HG03095 (cell line): ENCODE measurements at regions not wholly inside any gene's neighbourhood (a gene's known extent, or its start where the extent isn't known, plus 50 kb on each side); places are given as distances from the start of the nearest gene placed in this dataset.
"Not testable (repeated sequence)": the region's sequence is repeated elsewhere in the genome, so short reads cannot be mapped to it uniquely, and the experiment has no call there.

Experiments used
- ATAC-seq: cut with Tn5 transposase; IDR thresholded peaks from one replicate; pipeline ENCODE4 v1.9.1; 2021; ENCODE audit warnings: moderate library complexity; ENCODE audit not compliant: unreplicated experiment

DNA sequence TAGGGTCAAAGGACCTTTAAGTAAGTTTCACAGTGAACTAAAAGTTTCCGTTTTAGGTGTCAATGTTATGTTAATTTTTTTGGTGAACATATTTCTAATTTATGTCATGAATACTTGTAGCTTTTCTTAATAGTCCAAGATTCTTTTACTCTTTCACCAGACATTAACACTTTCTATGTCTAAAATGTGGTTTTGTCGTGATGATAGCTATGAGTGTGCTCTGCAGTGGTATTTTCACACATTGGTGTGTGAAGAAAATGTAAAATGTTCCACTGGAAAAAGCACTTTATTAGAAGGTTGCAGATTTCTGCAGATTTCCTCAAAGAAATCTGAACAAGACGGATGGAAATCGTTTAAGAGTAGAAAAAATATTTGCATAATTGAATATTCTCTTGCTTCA lies 561.0 kb upstream of the ANKRD30A start:
- no peak for ATAC-seq

DNA sequence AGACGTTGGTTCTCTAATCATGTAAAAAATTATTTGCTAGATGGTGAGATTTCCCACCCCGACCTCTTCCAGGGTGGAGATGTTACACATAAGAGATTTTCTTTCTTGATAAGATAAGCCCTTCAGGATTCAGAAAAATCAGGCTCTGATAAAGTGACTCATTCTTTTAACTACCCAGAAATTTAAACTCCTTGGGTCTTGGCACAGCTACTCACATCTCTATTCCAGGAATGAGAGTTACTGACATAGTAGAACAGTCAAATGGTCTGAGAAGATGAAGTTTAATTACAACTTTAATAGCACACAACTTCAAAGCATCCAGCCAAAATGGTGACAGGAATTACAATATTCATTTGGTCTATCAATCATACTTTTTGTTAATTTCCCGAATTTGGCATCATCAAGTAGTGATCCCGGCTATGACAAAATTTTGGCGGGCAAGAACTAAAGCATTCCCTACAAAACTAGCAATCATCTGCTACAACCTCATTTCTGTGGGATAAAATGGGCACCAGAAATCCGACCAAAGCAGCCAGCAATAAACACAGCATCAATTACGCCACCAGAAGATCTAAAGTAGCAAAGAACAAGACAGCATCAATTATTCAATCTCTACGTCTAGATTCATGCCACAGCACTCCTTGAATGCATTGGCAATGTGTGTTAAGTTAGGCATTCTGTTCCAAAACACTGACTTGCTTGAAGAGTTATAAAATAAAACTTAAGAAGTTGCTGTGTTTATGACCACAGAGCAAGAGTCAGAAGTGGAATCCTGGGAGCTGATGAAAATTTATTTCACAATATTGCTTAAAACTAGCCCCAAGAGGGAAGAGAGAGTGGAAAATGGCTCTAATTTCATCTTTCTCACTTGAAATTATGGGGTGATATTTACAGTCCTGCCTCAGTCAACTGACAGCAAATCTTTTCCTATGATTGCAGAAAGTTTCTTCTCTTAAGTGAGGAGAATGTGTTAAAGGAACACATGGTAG lies 565.7 kb upstream of the ANKRD30A start:
- ATAC-seq = no peak

DNA sequence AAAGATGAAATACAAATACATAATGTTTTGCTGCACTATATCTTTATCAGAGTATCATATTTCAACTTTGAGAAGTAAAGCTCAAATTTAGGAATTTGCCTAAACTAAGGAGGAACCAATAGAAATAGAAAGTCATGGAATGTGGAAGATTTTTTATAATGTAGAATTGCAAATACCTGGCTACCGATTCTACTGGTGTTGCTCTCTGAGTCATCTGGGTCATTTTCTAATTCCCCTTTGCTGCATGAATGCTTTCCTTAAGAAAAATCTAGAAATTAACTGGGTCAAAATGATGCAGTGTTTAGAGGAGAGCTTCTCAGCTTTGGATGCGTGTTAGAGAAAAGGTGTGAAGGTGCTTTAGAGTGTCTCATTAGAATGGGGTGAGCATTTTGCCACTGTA lies 568.9 kb upstream of the ANKRD30A start:
- no peak for ATAC-seq

DNA sequence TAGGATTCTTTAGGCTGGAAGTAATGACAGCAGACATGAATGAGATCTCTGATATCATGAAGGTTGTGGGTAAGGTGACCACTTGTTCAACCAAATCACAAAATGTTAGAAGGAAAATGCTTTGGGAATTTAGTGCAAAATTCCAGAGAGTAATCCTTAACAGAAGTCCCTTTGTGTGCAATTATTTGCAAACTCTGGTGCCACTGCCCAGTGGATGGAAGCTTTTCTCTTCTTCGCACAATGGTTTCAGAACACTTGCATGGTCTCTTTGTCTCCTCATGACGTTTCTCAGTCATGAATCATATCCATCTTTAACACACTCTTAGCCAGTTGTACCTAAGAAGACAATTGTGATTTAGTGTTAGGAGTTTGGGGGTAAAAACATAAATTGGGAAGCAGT lies 570.4 kb upstream of the ANKRD30A start:
- no peak for ATAC-seq

DNA sequence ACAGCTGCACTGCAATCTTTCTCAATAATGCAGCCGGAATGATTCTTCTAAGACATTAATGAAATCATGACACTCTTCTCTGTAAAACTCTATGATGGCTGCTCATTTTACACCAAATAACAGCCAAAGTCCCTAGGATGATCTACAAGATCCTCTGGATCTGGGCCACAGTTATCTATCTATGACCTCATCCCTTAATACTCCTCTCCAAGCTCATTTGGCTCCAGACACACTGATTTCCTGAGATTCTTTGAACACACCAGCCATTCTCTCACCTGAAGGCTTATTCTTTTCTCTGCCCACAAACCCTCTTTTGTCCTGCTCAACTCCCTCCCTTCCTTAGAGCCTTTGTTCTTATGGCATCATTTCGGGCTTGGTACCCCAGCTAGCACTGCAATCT lies 577.4 kb upstream of the ANKRD30A start:
- no peak for ATAC-seq

DNA sequence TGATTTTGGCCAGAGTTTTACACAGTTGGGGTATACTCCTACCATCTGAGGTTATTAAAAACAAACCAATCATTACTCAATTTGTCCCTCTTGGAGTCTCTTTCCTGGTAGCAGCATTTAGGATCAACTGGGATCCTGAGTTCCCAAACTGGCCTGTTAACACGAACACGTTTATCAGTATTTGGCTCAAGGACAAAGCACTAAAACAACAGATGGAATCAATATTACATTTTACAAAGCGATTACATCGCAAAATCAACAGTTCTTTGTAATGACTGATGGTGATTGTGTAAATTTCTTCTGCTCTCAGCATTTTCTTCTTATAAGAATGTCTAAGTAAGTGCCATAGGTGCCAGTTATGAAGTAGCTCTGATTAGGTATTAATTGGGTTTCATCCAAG lies 582.9 kb upstream of the ANKRD30A start:
- ATAC-seq = no peak

DNA sequence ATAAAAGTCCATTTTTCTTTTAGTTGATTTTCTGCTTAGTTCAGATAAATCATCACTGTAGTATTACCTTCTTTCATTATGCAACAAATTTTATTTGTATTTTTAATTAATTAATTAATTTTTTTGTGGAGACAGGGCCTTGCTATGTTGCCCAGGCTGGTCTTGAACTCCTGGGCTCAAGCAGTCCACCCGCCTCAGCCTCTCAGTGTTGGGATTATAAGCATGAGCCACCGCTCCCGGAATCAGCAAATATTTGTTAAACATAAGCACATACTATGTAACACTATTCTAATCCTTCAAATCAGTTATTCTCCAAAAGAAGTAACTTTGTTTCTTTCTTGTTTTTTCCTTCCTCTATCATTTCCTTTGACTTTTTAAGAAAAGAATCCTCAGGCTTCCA lies 584.8 kb upstream of the ANKRD30A start:
- ATAC-seq = no peak

DNA sequence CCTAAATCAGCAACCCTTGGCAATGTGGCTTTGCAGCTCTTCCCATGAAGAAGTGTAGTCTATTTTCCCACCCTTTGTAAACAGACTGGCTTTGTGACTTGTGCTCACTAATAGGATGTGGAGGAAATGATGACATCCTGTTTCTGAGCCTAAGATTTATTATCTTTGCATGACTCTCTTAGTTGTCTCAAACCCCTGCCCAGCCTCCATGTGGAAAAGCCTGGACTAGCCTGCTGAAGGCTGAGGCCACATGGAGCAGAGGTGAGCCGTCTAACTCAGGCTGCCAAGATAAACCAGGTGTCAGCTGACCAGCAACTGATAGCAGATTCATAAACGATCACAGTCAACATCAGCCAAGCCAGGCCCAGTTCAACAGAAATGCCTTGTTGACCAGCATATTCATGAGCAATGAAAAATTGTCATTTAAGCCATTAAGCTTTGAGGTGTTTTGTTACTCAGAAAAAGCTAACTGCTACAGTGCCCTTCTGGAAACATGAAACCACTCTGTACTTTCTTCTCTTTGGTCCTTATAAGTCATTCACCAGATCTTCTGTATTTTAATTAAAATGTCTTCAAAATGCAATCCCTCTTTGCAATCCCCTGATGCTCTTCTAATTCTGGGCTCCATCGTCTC lies 586.3 kb upstream of the ANKRD30A start:
- ATAC-seq = no peak

DNA sequence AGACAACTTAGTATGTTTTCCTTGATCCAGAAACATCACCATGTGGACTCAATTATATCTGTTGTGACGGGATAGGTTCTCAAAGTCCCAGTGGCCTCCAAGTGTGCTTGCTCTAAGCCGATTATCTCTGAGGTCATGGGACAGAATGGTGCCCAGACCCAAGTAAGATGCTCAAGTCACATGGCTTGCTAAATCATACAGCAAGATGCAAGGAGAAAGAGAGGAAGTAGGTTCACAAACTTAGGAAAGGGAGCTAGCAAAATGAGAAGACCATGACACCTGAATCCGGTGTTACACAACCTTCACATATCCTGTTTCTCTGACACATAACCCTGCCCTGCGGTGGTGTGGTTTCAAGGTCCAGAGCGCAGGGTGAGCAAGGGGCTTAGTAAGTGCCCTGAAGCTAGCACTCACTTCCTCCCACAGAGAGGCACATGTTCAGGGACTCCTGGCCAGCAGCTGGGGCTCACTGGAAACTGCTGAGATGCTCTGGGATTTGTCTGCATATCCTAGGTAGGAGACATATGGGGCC lies 590.9 kb upstream of the ANKRD30A start:
- peak; percentile 77 for ATAC-seq

DNA sequence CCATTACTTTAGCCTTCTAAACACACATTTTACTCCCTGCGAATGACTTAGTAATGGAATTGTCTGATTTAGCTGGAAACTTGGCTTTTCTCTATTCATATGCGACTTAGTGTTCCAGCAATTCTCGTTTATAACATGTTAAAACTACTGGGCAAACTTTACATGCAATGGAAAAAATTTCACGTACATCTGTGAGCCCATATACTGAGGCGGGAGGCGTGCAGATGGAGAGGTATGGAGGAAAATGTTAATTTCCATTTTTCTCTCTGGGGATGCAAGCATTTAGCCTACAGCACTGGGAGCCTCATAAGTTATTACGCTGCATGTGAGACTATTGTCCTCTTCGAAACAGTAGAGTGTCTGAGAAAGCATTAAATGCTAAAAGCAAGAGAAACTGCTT lies 591.5 kb upstream of the ANKRD30A start:
- no peak for ATAC-seq

DNA sequence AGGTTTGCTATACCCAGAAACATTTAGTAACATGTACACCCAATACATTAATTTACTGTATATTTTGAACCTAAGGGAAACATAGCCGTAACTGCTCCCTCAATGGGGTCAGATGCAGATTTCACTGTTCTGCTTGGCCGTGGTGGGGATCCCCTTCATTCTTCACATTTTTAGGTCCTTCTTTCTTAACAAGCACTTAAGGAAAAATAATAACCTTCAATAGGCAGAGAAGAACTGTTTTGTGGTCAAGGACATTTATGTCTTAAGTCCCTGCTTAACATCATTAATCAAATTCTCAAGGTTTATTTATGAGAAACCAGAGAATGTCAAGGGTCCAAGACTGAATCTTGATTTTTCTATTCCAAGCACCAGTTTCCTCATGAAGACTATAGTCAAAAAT lies 592.1 kb upstream of the ANKRD30A start:
- no peak for ATAC-seq

DNA sequence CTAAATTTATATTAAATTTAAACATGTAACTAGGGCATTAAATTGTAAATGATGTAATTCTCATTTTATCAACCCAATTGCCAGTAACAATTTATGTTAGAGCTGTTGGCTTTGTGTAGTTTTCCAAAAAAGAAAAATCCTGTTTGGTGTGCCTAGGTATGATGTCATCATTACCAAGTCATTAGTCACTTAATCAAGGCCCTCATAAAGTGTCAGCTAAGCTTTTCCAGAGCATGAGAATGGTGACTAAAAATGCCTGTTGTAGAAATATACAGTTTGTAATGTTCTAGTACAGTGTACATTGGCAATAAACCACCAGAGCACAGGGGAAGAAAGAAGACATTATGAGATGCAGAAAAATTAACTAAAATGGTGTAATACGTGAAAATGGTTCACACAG lies 593.8 kb upstream of the ANKRD30A start:
- ATAC-seq = no peak

DNA sequence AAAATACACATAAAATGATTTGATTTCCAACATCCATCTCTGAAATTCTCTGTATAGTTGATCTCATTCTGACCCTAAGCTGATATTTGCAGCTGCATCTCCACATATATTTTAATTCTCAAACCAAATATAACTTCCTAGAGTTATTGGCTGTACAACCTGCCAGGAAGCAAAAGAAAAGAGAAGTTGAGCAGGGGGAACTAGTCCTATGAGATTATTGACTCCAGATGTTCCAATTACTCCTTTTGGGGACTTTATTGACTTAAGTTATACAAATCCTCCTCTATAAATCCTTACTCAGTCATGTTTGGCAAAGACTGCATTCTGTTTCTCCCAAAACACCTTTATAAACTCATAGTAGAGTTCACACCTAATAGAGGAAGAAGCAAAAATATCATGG lies 599.4 kb upstream of the ANKRD30A start:
- no peak for ATAC-seq

DNA sequence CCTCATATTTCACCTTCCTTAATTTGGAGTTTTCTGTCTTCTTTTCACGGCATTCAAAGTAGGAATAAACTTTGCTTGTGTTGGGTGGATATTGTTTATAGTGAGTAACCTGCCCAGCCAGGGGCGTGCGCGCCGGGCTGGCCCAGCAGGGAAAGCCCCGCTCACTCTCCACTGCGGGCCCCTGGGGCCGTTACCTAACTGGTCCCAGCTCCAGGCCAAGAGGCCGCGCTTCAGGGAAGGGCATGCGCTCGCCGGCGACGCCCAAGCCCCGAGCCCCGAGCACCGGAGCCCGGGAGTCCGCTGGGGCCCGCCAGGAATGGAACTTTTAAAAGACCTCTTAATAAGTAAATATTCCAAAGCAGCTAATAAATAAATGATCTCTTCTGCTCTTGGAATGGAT lies 601.3 kb upstream of the ANKRD30A start:
- ATAC-seq = not testable (repeated sequence)

DNA sequence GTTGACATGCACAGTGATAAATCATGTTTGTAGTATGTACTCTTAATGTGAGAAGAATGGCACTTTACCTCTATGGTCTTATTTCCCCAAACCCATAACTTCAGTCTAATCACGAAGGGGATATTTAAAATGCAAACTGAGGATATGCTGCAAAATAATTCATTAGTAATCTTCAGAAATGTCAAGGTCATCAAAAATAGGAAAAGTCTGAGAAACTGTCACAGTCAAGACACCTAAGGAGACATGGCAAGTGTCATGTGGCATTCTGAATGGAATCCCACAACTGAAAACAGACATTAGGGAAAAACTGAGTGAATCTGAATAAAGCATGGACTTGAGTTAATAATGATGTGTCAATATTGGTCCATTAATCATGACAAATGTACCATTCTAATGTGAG lies 605.5 kb upstream of the ANKRD30A start:
- no peak for ATAC-seq

DNA sequence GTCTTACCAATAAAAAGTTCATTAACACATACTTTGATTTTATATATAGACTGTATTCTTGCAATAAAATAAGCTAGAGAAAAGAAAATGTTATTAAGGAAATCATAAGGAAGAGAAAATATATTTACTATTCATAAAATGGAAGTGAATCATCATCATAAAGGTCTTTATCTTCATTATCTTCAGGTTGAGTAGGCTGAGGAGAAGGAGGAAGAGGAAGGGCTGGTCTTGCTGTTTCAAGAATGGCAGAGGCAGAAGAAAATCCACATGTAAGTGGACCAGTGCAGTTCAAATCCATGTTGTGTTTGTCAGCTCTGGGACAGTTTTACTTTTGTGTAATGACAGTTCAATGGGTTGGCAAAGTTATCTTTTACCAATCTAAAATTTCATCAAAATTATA lies 609.1 kb upstream of the ANKRD30A start:
- no peak for ATAC-seq

DNA sequence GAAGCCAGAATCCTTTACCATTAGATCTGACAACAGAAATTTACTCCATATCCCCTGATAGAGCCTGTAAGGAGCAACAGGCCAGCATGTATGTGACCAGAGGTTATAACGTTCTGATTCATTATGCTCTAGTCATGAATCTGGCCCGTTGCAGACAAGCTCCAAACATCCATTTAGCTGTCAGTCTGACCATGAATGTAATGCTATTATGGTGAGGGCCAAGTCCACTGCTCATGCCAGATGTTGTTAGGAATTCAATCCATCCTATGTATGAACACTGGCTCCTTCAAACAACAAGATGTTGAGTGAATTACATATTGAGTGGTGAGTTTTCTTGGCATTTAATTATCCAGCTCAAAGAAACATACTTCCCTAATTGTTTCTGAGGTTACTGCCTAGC lies 610.1 kb upstream of the ANKRD30A start:
- no peak for ATAC-seq

DNA sequence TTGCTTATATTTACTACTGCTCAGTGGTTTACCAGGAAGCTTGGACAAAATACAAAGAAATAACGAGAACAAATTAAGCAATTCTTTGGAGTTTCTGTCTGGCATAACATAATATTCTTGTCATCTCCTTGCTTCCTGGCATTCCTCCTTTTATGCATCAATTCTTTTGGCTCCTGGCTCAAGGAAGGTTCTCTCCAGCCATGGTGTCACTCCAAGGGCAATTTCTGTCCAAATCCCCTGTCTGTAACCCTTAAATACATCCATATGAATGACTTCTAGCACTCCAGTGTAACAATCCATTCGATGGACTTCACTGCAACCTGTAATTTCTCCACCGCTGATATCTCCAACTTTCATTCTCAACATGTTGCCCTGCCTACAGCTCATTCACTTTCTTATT lies 617.7 kb upstream of the ANKRD30A start:
- no peak for ATAC-seq

DNA sequence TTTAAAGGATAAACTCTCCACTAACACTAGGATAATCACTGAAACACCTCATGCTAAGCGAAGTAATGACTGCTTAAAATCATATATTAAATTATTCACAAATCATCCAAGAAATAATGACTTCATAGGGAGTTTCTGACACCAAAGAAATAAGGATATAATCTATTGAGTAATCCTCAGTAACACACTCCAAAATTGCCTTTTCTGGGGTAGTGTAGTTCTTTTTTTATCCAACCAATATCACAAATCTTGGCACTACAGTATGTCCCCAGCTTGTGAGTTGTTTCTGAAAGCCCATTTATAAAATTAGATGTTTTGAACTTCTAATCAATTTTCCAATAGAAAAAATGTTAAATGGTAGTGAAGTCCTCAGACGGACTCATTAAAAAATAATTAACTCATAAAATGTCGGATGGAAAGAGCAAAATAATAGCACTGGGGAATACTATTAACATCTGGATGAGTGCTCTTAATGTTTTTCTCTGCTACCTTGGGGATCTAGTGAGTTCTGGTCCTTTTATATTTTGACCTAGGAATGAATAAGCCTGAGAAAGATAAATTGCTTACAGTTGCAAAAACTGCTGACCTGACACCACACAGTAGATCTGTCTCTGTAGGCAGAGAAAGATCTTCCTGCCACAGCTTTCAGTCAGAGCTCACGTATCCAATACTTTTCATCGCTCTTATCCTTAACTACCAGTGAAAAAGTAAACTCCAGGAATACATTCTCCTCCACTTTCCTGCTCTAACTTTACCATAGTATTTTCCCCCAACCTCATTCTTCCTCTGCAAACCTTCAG lies 618.5 kb upstream of the ANKRD30A start:
- ATAC-seq = no peak

DNA sequence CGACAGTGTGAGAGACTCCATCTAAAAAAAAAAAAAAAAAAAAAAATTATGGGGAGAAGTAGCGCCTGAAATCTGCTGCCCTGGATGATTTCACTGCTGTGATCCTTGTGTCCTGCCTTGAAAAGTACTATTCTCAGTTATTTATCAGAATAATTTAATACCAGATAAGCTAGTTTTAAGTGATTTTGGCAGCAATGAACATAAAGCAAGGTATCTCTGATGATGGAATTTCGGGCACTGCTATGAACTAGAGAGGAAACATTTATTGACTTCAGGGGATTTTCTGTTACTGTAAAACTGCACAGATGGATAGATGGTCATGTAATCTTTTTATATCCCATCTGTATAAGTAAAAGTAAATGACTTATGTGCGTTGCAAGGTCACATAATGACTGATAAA lies 619.1 kb upstream of the ANKRD30A start:
- no peak for ATAC-seq

DNA sequence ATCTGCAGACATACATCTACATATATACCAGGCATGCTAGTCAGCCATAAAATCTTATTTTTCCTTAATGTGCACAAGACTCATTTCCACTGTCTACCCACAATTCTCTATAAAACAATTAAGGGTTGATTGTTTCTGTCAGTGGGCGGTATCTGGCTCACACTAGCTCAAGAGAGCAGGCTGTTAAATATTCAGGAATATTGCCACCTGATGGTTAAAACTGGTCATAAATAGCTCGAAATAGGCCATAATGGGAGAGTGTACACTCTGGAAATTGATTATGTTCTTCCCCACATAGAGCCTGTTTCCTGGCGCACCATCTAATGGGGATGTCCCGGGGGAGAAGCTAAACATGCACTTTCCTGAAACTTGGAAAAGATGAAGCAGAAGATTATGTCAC lies 620.6 kb upstream of the ANKRD30A start:
- no peak for ATAC-seq
